GM19035 (cell line): ENCODE measurements at regions not wholly inside any gene's neighbourhood (a gene's known extent, or its start where the extent isn't known, plus 50 kb on each side); places are given as distances from the start of the nearest gene placed in this dataset.

ENCODE experiments used
- ATAC-seq: cut with Tn5 transposase; IDR thresholded peaks from one replicate; pipeline ENCODE4 v1.9.1; 2021; ENCODE audit not compliant: unreplicated experiment

- no peak for ATAC-seq
Observed at GRCh38 chr12:88790231-88790630, 210.0 kb upstream of the KITLG start.

GRCh38 chr12:88784166-88784565 is 203.9 kb upstream of the KITLG start:
- ATAC-seq, result no peak

- ATAC-seq, result no peak
Observed at GRCh38 chr12:88782351-88782750, 202.1 kb upstream of the KITLG start.

GRCh38 chr12:88781909-88782308 is 201.6 kb upstream of the KITLG start:
- ATAC-seq, result no peak

GRCh38 chr12:88778064-88778463 is 197.8 kb upstream of the KITLG start:
- ATAC-seq, result no peak

GRCh38 chr12:88775742-88776151 is 195.5 kb upstream of the KITLG start:
- ATAC-seq, result no peak

- ATAC-seq, result no peak
Observed at GRCh38 chr12:88767699-88768098, 187.4 kb upstream of the KITLG start.

GRCh38 chr12:88764781-88765480 is 184.7 kb upstream of the KITLG start:
- ATAC-seq, result no peak

GRCh38 chr12:88763536-88764100 is 183.3 kb upstream of the KITLG start:
- no peak for ATAC-seq

- ATAC-seq, result no peak
Observed at GRCh38 chr12:88758176-88758575, 177.9 kb upstream of the KITLG start.

- no peak for ATAC-seq
Observed at GRCh38 chr12:88756917-88757316, 176.6 kb upstream of the KITLG start.

GRCh38 chr12:88756153-88756552 is 175.9 kb upstream of the KITLG start:
- no peak for ATAC-seq

- ATAC-seq, result no peak
Observed at GRCh38 chr12:88753707-88754106, 173.4 kb upstream of the KITLG start.

- no peak for ATAC-seq
Observed at GRCh38 chr12:88753066-88753465, 172.8 kb upstream of the KITLG start.

- no peak for ATAC-seq
Observed at GRCh38 chr12:88752183-88752582, 171.9 kb upstream of the KITLG start.

- no peak for ATAC-seq
Observed at GRCh38 chr12:88750867-88751543, 170.7 kb upstream of the KITLG start.

- ATAC-seq, result no peak
Observed at GRCh38 chr12:88746386-88746785, 166.1 kb upstream of the KITLG start.

- ATAC-seq, result no peak
Observed at GRCh38 chr12:88743946-88744685, 163.8 kb upstream of the KITLG start.

- no peak for ATAC-seq
Observed at GRCh38 chr12:88737838-88738472, 157.7 kb upstream of the KITLG start.

- ATAC-seq, result no peak
Observed at GRCh38 chr12:88736031-88736430, 155.8 kb upstream of the KITLG start.

GRCh38 chr12:88733008-88733407 is 152.7 kb upstream of the KITLG start:
- ATAC-seq, result no peak
